ENCODE measurements at regions not wholly inside any gene's neighbourhood (a gene's known extent, or its start where the extent isn't known, plus 50 kb on each side); places are given as distances from the start of the nearest gene placed in this dataset.

DNA sequence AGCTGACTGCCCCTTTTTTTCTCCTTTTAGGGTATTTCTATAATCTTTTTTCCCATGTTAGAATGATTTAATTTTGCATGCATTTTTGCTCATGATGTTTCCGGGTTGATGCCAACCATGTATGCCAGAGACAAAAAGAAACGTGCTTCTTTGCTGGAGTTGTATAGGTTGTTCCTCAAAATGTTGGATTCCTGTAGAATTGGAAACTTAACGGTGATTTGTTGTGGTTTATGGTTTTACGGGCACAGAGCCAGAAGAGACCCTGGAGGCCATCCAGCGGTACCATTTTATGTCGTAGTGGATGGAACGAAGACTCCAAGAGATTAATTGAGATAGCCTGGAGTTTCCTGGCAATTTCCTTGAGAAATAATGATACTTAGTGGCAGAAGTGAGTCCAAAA, 481.5 kb upstream of the RGMA start:
- H3K9me3 ChIP-seq (ENCODE audit: insufficient read depth, low read depth, low read length) = no peaks in the 10 kb centered on the region
- H3K4me3 ChIP-seq (ENCODE audit: low read length, poor library complexity, severe bottlenecking) = no peak overlapping the region
- no peaks in the 10 kb centered on the region for H3F3A ChIP-seq (ENCODE audit: low read depth)
- H3K27me3 ChIP-seq (ENCODE audit: insufficient read depth, low read length, poor library complexity, severe bottlenecking) = no peaks in the 10 kb centered on the region
- no peak overlapping the region for H2AFZ ChIP-seq (ENCODE audit: low read length)
- no peaks in the 10 kb centered on the region for H3K79me2 ChIP-seq (ENCODE audit: insufficient read depth, low read length)
- H3K9me2 ChIP-seq (replicated peaks; ENCODE audit: low read depth, low read length) = no peaks in the 10 kb centered on the region
- H4K20me1 ChIP-seq (ENCODE audit: insufficient read depth, low read length, poor library complexity, severe bottlenecking) = no peaks in the 10 kb centered on the region
- H3K9ac ChIP-seq (ENCODE audit: low read depth, low read length, poor library complexity, severe bottlenecking) = no peak overlapping the region
- no peaks in the 10 kb centered on the region for H3K4me1 ChIP-seq (ENCODE audit: insufficient read depth, low read length, poor library complexity, severe bottlenecking)
- H3K4me2 ChIP-seq (ENCODE audit: low read depth, low read length, poor library complexity, severe bottlenecking) = no peak overlapping the region
- H3K36me3 ChIP-seq (ENCODE audit: insufficient read depth, low read length) = no peaks in the 10 kb centered on the region
- TF ChIP-seq, protein P1, sequence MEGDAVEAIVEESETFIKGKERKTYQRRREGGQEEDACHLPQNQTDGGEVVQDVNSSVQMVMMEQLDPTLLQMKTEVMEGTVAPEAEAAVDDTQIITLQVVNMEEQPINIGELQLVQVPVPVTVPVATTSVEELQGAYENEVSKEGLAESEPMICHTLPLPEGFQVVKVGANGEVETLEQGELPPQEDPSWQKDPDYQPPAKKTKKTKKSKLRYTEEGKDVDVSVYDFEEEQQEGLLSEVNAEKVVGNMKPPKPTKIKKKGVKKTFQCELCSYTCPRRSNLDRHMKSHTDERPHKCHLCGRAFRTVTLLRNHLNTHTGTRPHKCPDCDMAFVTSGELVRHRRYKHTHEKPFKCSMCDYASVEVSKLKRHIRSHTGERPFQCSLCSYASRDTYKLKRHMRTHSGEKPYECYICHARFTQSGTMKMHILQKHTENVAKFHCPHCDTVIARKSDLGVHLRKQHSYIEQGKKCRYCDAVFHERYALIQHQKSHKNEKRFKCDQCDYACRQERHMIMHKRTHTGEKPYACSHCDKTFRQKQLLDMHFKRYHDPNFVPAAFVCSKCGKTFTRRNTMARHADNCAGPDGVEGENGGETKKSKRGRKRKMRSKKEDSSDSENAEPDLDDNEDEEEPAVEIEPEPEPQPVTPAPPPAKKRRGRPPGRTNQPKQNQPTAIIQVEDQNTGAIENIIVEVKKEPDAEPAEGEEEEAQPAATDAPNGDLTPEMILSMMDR (conservative IDR thresholded peaks at IDR 0.05; ENCODE audit: low read length) = no peak
- TF ChIP-seq EZH2phosphoT487 (IDR thresholded peaks at IDR 0.05; ENCODE audit: borderline replicate concordance) = no peak

GRCh38 chr15:93566762-93567161, 477.8 kb upstream of the RGMA start:
- no peak for TF ChIP-seq EZH2phosphoT487 (IDR thresholded peaks at IDR 0.05; ENCODE audit: borderline replicate concordance)
- TF ChIP-seq, protein P1 (conservative IDR thresholded peaks at IDR 0.05; ENCODE audit: low read length) = no peak
- H3K9ac ChIP-seq (ENCODE audit: low read depth, low read length, poor library complexity, severe bottlenecking) = no peak overlapping the region
- H3K9me2 ChIP-seq (replicated peaks; ENCODE audit: low read depth, low read length) = no peaks in the 10 kb centered on the region
- H2AFZ ChIP-seq (ENCODE audit: low read length) = no peak overlapping the region
- H3K27me3 ChIP-seq (ENCODE audit: insufficient read depth, low read length, poor library complexity, severe bottlenecking) = no peaks in the 10 kb centered on the region
- no peak overlapping the region for H3K4me3 ChIP-seq (ENCODE audit: low read length, poor library complexity, severe bottlenecking)
- H3K79me2 ChIP-seq (ENCODE audit: insufficient read depth, low read length) = no peaks in the 10 kb centered on the region
- H4K20me1 ChIP-seq (ENCODE audit: insufficient read depth, low read length, poor library complexity, severe bottlenecking) = no peaks in the 10 kb centered on the region
- no peaks in the 10 kb centered on the region for H3K4me1 ChIP-seq (ENCODE audit: insufficient read depth, low read length, poor library complexity, severe bottlenecking)
- no peaks in the 10 kb centered on the region for H3K36me3 ChIP-seq (ENCODE audit: insufficient read depth, low read length)
- no peaks in the 10 kb centered on the region for H3F3A ChIP-seq (ENCODE audit: low read depth)
- no peaks in the 10 kb centered on the region for H3K9me3 ChIP-seq (ENCODE audit: insufficient read depth, low read depth, low read length)
- H3K4me2 ChIP-seq (ENCODE audit: low read depth, low read length, poor library complexity, severe bottlenecking) = no peak overlapping the region

DNA sequence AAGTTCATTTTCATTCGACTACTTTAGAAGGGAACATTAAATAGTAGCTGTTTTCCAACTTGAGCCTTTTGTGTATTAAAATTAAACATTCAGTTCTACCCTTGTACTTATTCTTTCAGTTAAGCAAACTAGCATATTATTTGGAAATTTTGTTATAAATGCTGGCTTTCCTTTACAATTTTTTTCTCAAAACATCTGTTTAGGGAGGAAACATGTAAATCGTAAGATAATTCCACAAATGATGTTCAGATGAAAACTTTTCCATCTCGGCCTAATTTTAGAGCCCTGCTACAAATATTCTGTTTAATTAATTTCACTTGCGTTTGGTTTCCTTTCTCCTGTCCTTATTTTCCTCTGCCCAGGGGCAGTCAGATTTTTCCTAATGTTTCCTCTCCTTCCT, 476.2 kb upstream of the RGMA start:
- Histone ChIP-seq H3K27me3 (ENCODE audit: insufficient read depth, low read length, poor library complexity, severe bottlenecking) (no peaks in the 10 kb centered on the region), H2AFZ (ENCODE audit: low read length) (no peak overlapping the region), H3K4me3 (ENCODE audit: low read length, poor library complexity, severe bottlenecking) (no peak overlapping the region), H3K4me2 (ENCODE audit: low read depth, low read length, poor library complexity, severe bottlenecking) (no peak overlapping the region), H3K79me2 (ENCODE audit: insufficient read depth, low read length) (no peaks in the 10 kb centered on the region), H3K9me2 (replicated peaks; ENCODE audit: low read depth, low read length) (no peaks in the 10 kb centered on the region), H3K9me3 (ENCODE audit: insufficient read depth, low read depth, low read length) (no peaks in the 10 kb centered on the region), H3K36me3 (ENCODE audit: insufficient read depth, low read length) (no peaks in the 10 kb centered on the region), H3K9ac (ENCODE audit: low read depth, low read length, poor library complexity, severe bottlenecking) (no peak overlapping the region), H3F3A (ENCODE audit: low read depth) (no peaks in the 10 kb centered on the region), H4K20me1 (ENCODE audit: insufficient read depth, low read length, poor library complexity, severe bottlenecking) (no peaks in the 10 kb centered on the region), H3K4me1 (ENCODE audit: insufficient read depth, low read length, poor library complexity, severe bottlenecking) (no peaks in the 10 kb centered on the region)
- TF ChIP-seq, protein P1 (conservative IDR thresholded peaks at IDR 0.05; ENCODE audit: low read length) = no peak
- TF ChIP-seq EZH2phosphoT487 (IDR thresholded peaks at IDR 0.05; ENCODE audit: borderline replicate concordance) = no peak

All from Loucy (cell line).